ENCODE measurements at regions not wholly inside any gene's neighbourhood (a gene's known extent, or its start where the extent isn't known, plus 50 kb on each side); places are given as distances from the start of the nearest gene placed in this dataset.
A peak's percentile ranks its signal among the peaks of the same experiment; 100 is the strongest.

GRCh38 chr17:27244011-27244410 lies 49.9 kb upstream of the WSB1 start:
- H3K4me1 Mint-ChIP-seq (ENCODE audit: unreplicated experiment) = peaks cover 34% of the 10 kb centered on the region
- H3K27me3 Mint-ChIP-seq = no peaks in the 10 kb centered on the region
- peak overlapping the region; percentile 99 for H3K27ac Mint-ChIP-seq
- H3K9me3 Mint-ChIP-seq = no peaks in the 10 kb centered on the region
- H3K4me3 Mint-ChIP-seq = no peak overlapping the region
- TF ChIP-seq CTCF (conservative IDR thresholded peaks at IDR 0.05) = no peak
- DNase-seq (ENCODE audit: extremely low spot score, unreplicated experiment) = no peak
- no peaks in the 10 kb centered on the region for H3K36me3 Mint-ChIP-seq

All from type B pancreatic cell (in vitro differentiated cells).